AG10803 (cell line): ENCODE measurements at regions not wholly inside any gene's neighbourhood (a gene's known extent, or its start where the extent isn't known, plus 50 kb on each side); places are given as distances from the start of the nearest gene placed in this dataset.
A peak's percentile ranks its signal among the peaks of the same experiment; 100 is the strongest.

ENCODE experiments used
- DNase-seq: peaks from one replicate; pipeline ENCODE4 v3.0.0; 2010; ENCODE audit warnings: low read depth
- H3K4me3 ChIP-seq: 2 replicates; pipeline ENCODE4 v1.5.1; 2011; ENCODE audit warnings: mild to moderate bottlenecking, low read length, control low read depth
- TF ChIP-seq, protein P1 (sequence below): conservative IDR thresholded peaks from 2 replicates; pipeline ENCODE4 v1.5.1; 2011; ENCODE audit warnings: mild to moderate bottlenecking, low read length, control low read depth, inconsistent platforms

DNA sequence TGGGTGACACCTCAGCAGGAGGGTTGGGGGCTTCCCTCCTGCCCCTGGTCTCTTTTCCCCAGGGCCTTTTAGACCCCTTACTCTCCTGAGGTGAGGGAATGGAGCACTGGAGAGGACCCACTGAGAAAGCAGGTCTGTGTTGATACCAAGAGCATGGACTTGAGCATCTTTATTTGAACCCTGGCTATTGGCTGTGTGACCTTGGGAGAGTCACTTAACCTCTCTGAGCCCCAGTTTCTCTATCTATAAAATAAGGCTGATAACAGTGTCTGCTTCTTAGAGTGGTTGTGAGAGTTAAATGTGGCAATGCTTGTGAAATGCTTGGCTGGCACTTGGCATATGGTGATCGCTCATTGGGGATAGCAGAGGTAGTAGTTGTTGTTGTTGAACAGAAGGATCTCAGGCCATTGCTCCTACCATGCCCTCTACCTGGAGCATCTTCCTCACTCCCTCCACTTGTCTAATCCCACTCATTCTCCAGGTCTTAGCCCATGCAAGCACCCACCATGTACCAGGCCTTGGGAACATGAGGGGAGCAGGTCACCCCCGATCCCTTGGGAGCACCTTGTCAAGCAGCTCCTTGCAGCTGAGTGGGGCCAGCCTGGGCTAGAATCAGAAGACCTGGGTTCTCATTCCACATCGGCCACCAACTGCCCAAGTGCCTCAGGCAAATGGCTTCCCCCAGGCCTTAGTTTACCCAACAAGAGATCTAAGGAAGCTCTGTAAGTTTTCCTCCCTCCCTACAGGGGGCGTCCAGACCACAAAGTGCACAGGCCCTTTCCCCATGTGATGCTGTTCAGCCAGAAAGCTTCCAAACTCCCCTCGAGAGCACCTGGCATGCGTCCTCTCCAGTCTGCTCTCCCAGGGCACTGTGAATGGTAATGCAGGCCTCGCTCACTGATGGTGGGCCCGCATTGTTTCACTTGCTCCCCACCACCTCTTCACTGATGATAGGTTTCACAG lies 96.7 kb downstream of the LSM3 start:
- TF ChIP-seq, protein P1, sequence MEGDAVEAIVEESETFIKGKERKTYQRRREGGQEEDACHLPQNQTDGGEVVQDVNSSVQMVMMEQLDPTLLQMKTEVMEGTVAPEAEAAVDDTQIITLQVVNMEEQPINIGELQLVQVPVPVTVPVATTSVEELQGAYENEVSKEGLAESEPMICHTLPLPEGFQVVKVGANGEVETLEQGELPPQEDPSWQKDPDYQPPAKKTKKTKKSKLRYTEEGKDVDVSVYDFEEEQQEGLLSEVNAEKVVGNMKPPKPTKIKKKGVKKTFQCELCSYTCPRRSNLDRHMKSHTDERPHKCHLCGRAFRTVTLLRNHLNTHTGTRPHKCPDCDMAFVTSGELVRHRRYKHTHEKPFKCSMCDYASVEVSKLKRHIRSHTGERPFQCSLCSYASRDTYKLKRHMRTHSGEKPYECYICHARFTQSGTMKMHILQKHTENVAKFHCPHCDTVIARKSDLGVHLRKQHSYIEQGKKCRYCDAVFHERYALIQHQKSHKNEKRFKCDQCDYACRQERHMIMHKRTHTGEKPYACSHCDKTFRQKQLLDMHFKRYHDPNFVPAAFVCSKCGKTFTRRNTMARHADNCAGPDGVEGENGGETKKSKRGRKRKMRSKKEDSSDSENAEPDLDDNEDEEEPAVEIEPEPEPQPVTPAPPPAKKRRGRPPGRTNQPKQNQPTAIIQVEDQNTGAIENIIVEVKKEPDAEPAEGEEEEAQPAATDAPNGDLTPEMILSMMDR, result peak; percentile 29
- H3K4me3 ChIP-seq, result no peak overlapping the region
- no peak for DNase-seq

DNA sequence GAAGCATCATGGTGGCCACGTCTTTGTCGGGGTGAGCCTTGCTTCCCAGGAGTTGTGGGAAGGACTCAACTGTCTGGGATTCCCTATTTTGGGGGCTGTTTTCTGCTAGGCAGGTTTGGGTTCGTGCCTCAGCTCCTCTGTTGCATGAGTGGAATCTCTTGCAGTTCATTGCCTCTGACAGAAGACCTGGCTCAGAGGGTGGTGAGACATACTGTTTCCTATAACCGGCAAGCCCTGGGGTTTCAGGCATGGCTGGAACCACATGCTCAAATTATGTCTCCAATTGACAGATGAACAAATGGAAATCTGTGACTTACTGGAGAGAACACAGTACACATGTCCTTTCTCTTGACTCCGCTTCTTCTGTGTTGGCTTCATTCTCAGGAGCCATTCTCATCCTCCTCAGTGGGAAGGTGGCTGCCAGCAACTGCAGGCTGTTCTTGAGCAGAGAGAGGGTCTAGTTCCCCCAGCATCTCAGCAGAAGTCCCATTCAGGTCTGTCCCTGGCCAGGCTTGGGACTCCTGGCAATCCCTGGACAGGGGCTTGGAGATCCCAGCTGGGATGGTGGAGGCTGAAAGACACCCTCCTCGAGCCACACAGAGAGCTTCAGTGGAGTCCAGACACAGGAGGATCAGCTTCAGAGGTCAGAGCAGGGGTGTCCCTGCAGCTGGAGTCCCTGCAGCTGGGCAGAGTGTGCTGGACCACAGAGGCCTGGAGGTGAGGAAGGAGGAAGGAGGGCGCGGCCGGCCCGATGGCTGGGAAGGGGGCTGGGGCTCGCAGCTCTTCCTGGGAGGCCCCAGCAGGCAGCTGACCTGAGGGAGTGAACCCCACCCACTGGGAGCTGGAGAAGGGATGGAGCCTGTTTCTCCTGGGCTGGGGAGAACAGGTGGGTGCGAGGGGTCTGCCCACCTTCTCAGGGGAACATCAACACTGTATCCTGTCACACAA lies 97.6 kb downstream of the LSM3 start:
- TF ChIP-seq, protein P1, result no peak
- DNase-seq, result no peak
- H3K4me3 ChIP-seq, result no peak overlapping the region

DNA sequence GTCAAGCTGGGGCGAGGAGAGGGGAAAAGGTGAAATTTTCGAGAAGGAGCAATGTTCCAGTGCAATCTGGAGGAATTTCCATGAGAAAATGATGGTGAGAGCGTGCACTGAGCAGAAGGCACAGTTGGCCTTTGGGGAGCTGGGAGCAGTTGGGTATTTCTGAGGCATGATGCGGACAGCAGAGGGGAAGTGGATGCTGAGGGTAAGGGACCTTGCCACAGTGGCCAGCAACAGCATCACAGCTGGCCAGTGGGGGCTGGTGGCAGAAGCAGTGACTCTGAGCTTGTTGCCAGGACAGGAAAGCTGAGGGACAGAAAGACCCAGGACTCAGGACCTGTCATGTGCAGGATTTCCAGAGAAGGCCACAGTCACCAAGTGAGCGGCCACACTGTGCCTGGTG lies 98.9 kb downstream of the LSM3 start:
- H3K4me3 ChIP-seq, result no peak overlapping the region
- no peak for DNase-seq
- TF ChIP-seq, protein P1, result no peak

DNA sequence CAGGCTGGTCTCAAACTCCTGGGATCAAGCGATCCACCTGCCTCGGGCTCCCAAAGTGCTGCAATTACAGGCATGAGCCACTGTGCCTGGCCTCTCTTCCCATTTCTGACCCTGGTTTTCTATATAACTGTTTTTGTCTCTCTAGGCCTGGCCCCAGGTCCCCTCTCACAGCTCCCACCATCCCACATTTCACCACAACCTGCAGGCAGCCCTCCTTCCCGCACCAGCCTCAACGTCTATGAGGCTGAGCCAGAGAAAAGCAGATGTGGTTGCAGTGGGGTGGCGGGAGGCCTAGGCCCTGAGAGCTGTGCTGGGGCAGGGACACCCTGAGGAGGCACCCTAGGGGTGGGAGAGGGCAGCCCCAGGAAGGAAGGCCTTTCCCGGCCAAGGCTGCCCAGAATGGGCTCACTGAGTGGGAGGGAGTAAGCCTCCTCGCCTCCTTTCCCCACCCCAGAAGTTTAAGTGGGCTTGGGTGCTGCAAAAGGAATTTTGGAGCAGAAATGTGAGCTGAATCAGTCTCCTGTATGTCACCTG lies 99.7 kb downstream of the LSM3 start:
- H3K4me3 ChIP-seq, result no peak overlapping the region
- TF ChIP-seq, protein P1, result no peak
- DNase-seq, result no peak

DNA sequence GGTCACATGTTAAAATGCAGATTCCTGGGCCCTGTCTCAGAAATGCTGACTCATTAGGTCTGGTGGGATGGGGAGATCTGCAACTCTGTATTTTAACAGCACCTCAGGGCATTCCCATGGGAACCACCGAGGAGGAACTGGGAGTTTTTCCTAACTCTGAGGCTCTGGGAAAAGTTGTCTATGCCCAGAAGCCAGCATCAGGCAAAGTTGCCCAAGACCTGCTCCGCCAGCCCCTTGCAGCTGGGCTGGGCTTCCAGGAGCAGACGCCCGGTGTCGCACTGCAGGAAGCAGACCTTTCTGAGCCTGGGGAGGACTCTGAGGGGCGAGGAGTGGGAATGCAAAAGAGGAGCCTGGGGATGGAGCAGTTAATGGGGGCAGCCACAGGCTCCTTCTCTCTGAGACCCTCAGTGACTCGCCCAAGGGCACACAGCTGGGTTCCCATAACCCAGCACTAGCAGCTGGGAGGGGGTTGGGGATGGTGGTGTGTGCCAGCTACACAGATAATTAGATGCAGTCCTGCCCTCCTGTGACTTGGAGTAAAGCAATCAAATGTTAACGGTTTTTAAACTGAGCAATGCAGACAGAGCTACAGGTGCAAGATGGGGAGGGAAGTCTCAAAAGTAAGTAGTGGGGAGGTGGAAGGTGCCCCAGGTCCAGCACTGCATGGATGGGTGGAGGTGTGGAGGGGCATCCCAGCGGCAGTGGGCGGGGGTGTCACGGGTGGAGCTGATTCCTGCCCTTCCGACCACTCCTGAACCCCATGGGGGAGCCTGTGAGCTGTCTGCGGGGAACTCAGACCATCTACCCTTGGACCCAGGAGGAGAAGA lies 100.4 kb downstream of the LSM3 start:
- DNase-seq, result no peak
- TF ChIP-seq, protein P1, result no peak
- H3K4me3 ChIP-seq, result no peak overlapping the region

DNA sequence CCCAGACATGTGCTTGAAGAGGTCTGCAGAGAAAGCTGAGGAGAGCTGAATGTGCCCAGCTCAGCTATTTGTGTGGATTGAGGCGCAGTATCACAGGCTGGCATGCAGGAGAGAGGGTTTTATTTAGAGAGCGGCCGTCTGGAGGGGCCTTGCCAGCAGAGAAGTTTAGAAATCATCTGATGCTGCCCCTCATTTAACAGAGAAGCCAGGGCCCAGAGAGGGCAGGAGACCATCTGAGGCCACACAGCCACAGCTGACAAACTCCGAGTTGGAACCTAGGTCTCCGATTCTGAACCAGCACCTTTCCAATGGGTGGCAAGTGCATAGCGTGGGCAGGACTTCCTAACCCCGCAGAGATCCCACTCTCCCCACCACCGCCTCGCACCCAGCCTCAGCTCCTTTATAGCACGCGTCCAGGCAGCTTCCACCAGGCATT lies 101.0 kb downstream of the LSM3 start:
- no peak overlapping the region for H3K4me3 ChIP-seq
- TF ChIP-seq, protein P1, result no peak
- DNase-seq, result no peak
